Hematopoietic multipotent progenitor cell (in vitro differentiated cells): ENCODE measurements at regions not wholly inside any gene's neighbourhood (a gene's known extent, or its start where the extent isn't known, plus 50 kb on each side); places are given as distances from the start of the nearest gene placed in this dataset.

Experiments
- DNase-seq, 3 donors: peaks; one replicate each; pipeline ENCODE4 v3.0.0-alpha.2; 2011 to 2015; ENCODE audit warnings: low read depth in 2 of 3, low spot score in 2 of 3

GRCh38 chr3:65234499-65234898 is 546.7 kb upstream of the ADAMTS9 start:
- DNase-seq, result no peak

DNA sequence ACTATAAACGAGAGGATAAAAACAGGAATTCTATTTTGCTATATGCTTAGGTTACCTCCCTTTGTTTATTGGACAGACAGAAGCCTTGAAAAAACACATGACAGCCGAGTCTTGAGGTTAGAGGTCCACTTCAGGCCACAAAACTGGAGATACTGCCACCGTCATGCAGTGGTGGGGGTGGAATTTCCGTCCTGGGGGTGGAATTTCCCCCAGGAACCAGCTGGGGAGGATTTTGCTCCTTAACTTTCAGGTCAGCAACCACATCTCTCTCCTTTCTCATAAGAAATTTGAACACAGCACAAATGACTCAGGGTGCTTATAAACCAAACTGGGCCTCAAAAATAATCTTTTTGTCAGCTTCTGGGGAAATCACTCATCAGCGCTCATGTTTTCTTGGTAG is 545.8 kb upstream of the ADAMTS9 start:
- DNase-seq, result no peak

GRCh38 chr3:65231544-65231943 is 543.7 kb upstream of the ADAMTS9 start:
- no peak for DNase-seq

- DNase-seq, result no peak
Measured at GRCh38 chr3:65230261-65231139, 542.7 kb upstream of the ADAMTS9 start.

DNA sequence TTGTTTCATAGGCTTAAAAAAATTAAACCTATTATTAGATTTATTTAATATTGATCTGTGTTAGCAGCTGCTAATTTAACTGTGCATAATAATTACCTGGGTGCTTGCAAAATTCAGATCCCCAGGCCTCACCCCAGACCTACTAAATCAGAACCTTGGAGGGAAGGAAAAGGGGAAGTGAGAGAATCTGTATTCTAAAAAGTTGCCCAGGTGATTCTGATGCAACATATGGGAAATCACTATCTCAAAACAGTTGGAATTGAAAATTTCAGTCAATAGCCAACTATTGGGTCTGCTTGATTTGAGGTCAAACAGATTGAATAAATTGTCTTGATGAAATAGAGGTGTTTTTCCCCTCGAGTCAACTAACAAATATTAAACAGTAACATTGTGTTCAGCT is 538.5 kb upstream of the ADAMTS9 start:
- DNase-seq, result no peak

DNA sequence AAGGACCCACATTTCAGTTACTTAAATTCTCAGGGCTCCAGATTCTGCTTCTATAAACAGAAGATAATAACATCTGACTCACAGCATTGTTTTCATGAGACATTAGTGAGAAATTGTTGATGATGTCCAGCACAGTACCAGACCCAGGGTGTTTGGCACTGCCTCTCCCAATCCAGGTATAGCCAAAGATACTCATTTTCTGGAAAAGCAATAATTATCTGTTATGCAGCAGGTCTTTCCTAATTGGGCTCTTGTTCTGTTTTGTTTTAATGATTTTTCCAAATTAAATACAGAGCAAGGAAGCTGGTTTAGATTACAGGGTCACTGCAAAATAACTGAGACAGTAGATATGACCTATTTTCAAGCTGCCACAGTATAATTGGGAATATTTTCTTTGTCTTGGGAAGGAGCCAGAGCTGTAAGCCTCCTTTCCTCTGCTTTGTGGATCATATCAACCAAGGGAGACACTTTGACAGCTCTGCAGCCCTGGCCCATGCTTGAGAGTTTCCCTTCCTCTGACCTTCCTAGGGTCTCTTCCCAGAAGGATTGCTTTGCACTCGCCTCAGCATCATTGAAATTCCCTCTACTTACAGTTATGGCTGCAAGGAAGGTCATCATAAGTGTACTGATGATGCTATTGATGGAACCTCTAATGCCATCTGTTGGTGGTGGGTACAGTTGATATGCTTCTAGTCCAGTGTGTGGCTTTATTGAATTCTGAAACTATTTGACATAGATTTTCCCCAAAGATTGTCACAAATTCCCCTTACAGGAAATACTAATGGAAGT is 522.4 kb upstream of the ADAMTS9 start:
- no peak for DNase-seq

DNA sequence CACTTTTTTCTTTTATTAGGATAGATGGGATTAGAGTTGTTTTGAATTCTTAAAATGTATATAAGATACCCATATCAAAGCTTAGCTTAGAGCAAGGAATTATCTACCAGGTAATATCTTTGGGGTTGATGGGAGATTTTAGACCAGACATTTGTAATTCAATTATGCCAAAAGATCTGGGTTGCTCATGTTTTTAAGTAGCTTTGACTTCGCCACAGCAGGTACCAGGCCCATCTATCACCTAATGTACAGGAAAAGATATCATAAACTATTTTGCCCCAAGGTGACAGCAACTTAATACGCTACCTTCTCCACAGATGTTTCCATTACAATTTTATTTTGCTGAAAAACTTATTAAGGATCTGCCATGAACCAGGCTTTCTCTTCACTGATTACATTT is 514.6 kb upstream of the ADAMTS9 start:
- DNase-seq, result no peak

- no peak for DNase-seq
Measured at GRCh38 chr3:65201926-65202325, 514.1 kb upstream of the ADAMTS9 start.

DNA sequence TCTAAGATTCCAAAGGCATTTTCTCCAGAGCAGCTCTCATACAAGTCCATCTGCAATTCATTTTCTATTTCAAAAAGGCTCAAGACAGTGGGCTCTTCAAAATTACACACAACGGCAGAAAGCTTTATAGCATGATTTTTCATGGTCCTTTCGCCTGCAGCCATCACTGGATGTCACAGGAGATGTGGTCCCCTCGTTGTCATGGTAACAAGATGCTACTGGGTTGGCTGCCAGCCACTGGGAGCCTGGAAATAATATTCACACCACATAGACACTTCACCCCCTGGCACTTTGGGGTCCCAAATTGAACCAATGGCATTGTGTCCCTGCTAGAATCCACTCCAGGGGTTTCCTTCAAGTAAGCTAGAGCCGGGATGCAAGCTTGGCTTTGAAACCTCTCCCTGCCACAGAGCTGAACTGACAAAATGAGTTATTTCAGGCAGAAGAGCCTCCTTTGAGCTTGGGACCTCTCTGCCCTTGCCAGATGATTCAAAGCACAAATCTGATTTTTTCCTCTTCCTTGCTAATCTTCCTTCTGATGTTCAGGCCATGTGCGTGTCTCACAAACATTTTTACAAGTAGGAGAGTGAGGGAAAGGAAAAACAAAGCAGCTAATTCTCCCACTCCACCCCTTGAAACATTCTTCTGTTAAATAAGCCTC is 512.6 kb upstream of the ADAMTS9 start:
- no peak for DNase-seq

DNA sequence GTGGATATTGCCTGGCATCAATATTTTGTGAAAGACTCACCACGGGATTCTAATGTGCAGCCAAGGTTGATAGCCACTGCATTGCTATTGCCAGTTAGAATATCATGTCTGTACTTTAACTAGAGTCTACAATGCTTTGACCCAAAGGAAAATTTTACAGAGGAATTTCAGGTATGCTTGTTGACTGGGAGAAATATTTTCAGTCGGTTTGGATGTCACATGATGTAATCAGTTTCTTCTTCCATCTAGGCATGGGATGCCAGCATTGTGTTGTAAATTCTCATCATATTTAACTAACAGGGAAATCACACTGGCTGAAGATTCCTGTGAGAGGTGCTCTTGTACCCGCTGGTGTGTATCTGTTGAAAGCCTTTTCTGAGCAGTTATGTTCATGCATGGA is 508.9 kb upstream of the ADAMTS9 start:
- no peak for DNase-seq

DNA sequence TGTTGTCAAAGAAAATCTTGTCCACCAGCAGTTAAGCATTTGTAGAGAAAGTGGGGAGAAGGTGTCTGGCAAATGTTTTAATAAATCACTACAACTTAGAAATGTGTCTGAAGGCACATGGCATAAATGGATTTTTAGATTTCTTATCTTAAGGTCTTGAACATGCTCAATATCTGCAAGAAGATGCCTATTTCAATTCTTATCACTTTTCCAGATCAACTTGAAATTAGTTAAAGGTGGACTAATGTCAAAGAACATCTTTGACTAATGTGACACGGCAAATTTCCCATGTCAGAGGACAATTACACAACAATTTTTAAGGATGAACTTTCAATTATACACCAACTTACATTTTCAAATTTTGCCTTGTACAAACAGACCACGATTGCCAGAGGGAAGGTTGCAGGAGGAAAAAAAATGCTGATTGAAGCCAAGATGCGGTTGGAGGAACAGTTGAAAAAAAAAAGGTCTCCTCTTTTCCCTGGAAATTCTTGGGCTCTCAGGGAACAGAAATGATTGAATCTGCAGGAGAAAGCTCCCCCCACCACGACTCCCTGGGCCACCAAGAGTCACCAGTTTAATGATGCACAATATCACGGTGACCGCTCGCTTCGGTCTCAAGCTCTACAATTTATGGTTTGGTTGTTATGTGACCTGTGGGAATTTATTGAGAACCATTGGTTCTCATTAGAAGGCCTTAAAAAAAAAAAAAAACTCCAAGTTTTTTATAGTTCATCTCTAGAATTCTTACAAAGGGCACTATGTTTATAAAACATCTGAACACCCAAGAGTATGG is 507.6 kb upstream of the ADAMTS9 start:
- DNase-seq, result no peak

- DNase-seq, result no peak
Measured at GRCh38 chr3:65194744-65195143, 506.9 kb upstream of the ADAMTS9 start.

DNA sequence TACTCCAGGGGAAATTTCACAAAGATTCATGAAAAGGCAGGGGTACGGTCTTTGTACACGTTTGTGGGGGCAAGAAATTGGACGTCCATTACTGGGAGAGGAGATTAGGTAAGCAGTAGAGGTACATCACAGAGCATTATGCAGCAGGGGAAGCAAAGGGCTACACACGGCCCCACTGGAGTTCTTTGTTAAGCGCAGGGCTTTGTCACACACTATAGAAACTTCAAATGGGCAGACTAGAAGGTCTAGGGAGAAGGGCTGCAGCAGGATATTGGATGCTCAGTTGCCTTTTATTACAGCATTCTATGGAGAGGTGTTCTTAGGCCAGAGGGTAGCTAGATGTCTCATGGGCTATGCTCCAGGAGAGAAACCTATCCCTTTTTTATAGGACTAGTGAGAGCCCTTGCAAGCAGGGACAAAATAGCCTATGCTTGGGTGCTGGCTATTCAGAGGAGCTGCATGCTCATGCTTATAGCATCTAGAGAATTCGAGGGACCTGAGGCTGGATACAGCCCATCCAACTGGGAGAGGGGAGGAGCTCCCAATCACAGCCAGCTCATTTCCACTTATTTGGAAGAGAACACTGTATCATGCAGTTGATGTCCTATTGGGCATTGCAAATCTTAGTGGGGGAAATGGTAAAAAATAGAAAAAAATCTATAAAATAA is 506.4 kb upstream of the ADAMTS9 start:
- DNase-seq, result no peak

DNA sequence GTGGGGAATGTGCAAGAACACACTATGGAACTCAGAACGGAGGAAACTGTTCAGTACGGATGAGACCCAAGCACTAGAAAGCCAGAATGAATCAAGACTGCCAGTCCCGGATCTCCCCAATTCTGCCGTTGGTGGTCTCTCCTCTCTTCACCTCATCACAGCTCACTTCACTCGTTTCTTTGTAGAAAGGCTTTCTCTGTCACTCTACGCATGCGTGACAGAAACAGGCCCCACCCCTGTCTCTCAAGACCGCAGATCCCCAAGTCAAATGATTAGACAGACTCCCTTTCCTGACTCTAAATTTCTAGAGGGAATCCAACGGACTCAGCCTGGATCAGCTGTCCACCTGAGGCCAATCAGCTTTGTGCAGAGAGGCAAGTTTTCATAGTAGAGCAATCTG is 505.7 kb upstream of the ADAMTS9 start:
- no peak for DNase-seq

GRCh38 chr3:65190111-65190510 is 502.3 kb upstream of the ADAMTS9 start:
- DNase-seq, result no peak

GRCh38 chr3:65186268-65186667 is 498.5 kb upstream of the ADAMTS9 start:
- no peak for DNase-seq

DNA sequence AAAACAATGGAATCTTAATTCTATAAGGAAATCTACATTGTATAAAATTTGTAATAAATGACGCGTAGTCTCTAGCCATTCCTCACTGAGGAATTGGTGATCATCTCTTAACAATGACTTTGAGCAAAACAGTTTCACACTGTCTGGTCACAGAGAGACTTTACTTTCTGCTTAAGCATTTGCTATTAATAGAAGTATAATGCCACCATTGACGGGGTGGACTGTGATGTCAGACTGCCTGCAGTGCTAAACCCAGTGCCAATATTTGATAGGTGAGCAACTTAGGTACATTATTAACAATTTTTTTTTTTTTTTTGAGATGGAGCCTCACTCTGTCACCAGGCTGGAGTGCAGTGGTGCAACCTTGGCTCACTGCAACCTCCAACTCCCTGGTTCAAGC is 494.9 kb upstream of the ADAMTS9 start:
- DNase-seq, result no peak

DNA sequence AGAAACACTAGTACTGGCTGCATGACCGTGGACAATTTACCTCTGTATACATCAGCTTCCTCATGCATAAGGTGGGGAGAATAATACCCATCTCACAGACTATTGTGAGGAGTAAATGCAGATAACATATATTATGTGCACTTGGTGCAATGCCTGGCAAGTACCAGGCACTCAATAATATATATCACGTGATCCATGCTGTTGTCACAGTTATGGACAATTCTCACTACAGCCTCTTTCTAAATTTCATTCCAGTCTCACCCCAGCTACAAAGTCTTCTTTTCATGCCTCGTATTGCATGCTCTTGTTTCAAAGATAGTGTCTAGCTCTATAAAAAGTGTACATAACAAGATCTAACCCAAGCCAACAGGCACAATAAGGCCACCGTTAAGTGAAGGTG is 494.3 kb upstream of the ADAMTS9 start:
- no peak for DNase-seq

GRCh38 chr3:65181391-65181871 is 493.6 kb upstream of the ADAMTS9 start:
- no peak for DNase-seq

DNA sequence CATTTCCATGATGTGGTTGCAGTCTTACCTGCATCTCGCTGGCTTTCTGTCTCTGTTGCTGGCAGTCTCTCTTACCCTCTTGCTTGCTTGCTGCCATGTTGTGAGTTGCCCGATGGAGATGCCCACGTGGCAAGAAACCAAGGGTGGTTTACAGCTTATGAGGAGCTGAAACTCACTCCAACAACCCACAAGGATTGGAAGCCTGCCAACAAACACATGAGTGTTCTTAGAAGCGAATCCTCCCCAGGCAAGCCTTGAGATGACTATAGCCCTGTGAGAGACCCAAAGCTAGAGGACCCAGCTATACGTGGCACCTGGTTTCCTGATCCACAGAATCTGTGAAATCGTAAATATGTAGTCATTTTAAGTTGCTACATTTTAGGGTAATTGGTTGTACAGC is 490.9 kb upstream of the ADAMTS9 start:
- no peak for DNase-seq
